Islet precursor cell (in vitro differentiated cells): ENCODE measurements at regions not wholly inside any gene's neighbourhood (a gene's known extent, or its start where the extent isn't known, plus 50 kb on each side); places are given as distances from the start of the nearest gene placed in this dataset.
"Not testable (repeated sequence)": the region's sequence is repeated elsewhere in the genome, so short reads cannot be mapped to it uniquely, and the experiment has no call there.

Experiments used
- DNase-seq: peaks from one replicate; pipeline ENCODE4 v3.0.0-alpha.2; 2018

DNA sequence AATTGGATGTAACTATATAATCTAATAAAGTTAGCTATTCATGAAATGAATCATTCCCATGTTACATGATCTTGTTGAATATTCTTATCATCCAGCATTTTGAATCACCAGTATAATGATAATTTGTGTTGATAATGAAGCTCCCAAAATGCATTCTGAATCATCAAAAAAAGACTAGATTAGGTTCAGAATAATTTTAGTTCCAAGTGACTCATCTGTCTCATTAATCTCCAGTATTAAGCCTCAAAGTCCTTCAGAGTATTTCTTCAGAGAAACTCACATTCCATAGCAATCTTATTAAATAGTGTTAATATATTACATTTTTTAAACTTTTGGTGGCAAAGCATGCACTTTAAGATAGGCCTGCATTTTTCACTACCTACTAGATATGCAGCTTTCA, 207.5 kb downstream of the SLITRK5 start:
- no peak for DNase-seq

DNA sequence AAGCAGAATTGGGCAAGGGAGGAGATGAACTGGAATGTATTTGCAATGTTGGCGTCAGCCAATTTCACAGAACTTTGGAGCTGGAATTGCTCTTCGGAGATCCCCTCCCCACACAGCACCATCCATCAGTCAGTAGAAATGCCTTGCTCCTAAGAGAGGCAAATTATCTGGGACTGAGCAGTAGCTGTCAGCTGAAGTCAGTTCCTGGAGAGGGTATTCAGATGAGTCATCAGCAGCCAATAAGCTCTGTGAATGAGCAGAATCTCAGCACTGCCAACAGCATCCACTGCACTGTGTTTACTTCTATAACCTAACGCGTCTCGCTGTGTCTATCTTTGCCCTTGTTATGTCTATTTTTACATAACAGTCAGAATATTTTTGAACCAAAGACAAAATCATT, 213.7 kb downstream of the SLITRK5 start:
- peak; percentile 87 for DNase-seq

DNA sequence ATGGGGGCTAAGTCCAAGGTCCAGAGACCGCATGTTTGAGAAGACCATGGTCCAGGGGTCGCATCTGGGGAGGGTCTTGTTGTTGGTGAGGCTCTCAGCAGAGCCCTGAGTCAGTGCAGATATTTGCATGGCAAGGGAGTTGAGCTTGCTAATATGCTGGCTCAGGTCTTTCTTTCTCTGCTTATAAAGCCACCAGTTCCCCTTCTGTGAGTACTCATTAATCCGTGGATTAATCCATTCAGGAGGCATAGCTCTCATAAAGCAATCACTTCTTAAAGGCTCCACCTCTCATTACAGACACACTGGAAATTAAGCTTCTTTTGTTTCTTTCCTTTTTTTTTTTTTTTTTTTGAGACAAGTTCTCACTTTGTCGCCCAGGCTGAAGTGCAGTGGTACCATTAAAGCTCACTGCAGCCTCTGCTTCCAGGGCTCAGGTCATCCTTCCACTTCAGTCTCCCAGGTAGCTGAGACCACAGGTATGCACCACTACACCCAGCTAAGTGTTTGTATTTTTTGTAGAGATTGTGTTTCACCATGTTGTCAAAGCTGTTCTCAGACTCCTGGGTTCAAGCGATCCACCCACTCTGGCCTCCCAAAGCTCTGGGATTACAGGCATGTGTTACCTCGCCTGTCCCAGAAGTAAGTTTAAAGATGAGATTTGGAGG, 216.4 kb downstream of the SLITRK5 start:
- DNase-seq, result no peak

DNA sequence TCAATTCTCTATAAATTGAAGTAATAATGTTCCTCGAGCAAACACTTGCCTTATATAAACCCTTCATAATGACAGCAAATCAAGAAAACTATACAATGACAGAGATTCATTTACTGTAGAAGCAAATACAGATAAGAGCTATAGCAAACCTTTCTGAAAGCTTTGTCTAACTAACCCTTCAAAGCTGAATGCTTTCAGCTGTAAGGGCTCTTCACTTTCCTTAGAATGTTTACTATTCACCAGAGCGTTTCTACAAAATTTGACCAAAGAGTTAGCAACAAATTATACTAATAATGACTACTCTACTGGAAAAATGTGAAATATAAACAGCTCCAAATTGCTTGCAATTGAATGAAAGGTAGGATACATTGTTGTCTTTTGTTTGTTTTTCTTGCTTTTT, 218.1 kb downstream of the SLITRK5 start:
- DNase-seq, result no peak

DNA sequence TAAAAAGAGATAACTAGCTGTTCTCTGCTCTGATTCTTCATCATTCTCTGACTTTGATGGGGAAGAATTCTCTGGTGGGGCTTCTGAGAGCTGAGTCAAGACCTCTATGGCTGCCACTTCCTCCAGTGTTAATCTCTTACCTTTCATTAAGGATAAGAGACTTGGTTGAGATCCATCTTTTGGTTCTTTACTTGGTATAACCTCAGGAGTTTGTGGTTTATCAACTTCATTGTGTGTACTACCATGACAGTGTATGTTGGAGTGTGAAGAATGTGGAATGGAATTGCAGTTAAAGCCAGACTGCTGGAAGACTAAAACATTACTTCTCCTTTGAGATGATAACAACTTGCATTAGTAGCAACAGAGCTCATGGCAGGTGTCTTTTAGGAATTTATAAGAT, 222.0 kb downstream of the SLITRK5 start:
- no peak for DNase-seq

DNA sequence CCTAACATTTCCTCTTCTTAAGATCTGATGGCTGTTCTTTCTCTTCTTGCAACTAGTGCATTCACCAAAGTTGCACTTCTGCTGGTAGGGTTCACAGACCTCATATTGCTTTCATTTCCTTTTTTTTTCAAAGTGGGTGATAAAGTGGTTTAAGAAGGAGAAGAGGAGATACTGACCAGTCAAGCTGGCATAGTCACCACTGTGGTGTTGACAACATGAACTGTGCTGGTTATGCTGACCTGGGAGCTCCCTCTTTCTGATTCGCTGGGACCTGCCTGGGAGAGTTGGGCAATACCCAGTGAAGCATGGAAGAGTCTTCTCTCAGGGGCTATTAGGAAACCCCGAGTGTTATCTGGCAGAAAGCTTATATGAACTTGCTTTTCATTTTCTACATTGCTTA, 222.9 kb downstream of the SLITRK5 start:
- no peak for DNase-seq

DNA sequence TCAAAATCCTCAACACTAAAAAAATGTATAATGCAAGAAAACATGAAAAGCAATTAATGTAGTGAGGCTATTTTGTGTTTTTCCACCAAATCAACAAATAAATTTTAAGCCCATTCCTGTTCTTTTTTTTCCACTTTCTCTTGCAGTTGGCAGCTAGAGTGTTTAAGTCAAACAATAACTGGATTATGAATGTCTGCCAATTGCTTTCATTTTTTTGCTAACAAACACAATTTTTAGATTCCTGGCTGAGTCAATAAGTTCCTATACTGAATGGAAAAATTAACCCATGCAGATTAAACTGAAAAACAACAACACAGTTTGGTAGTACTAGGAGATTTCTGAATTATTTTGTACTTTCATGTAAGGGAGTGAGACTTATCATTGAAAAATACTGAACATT, 232.4 kb downstream of the SLITRK5 start:
- no peak for DNase-seq

DNA sequence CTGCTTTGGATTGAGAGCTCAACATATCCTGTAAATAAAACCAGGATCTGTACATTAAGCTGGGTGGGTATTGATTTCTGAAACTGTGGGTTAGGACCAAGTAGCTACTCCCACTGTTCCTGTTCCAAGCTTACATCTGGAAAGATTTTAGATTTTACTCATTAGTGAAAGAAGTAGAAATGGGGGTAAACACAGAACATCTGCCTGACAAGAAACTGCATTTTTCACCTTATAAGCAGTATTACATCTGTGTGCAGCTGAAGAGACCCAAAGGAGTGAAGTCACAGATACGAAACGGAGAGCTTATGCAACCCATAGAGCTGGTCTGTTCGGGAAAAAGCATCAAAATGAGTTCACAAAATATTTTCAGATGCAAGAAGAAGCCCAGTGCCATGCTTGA, 235.2 kb downstream of the SLITRK5 start:
- DNase-seq, result no peak

DNA sequence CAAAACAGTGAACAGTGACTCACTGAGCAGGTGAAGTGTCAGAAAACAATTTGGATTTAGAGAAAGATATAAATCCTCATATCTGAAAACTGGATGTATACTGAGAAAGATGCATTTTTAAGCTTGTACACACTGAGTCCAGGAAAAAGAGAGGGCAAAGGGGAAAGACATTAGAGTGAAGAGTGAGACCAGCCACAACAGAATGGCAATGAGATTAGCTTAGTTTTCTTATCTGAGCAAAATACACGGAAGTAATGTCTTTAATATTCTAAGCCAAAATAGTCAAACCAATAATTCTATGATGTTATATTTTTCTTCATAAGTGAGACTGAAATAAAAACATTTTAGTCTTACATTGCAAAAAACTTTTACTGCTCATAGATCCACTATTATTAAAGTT, 236.0 kb downstream of the SLITRK5 start:
- DNase-seq, result no peak

DNA sequence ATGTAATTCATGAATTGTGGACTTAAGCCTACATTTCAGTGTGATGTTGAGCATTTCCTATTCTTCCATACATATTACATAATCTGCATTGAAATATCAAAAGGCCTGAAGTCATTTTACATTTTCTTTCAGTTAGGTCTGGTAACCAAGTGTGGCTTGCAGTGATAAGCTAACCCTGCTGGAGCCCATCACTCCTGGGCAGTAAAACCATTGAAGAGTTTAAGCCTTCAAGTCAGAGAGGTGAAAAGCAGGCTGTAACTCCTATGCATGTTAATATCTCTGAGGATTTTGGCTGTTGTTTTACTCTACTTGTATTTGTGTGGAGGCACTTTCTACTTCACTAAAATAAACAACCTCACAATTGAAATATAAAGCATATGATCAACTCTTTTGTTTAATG, 248.8 kb downstream of the SLITRK5 start:
- DNase-seq, result no peak

DNA sequence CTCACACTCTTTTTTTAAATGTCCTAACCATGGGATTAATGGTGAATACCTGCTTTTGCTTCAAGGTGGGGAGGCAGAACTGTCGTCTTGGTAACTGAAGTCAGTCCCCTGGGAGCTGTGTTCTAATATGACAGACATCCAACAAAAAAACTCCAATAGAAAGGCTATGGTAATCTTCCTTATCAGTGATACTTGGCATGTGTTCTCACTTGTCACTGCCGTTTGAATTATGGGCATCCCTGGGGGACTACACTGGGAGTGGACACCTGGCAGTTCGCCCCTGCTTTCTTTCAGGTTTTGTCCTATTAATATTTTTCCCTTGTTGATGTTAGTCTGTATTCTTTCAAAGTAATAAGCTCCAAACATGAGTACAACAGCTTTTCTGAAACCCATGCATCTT, 252.6 kb downstream of the SLITRK5 start:
- DNase-seq, result no peak

DNA sequence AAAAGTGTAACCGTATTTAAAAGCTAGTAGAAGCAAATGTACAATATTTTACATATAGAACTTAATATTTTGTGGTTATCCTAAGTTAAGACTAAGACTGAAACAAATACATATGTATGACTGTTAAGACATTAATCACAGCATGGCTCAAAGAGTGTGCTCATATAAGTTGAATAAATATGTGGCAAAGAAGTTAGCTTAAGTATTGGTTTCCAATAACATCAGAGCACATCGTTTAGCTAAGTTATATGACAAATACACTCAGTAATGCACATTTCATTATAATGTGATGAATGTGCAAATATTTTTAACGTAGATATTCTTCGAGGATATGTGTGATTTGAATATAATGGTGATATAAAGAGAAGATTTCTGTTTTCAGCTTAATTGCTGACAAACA, 253.8 kb downstream of the SLITRK5 start:
- no peak for DNase-seq

DNA sequence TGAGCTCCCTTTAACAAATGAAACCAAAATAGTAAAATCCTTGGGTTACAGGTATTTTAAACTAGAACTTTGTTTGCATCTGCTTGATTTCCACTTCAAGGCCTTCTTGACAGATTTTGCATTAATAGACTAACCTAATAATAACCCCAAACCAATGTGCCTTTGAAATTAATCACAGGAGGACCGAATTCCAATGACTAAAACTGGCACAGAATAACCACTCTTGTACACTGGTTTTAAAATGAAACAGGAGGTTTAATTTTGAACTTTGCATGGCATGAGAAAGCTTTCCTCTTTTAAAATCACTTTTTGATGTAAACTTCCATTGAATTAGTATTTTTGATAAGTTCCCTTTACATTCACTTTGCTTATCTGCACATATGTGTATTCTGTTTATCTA, 269.6 kb downstream of the SLITRK5 start:
- DNase-seq, result no peak

DNA sequence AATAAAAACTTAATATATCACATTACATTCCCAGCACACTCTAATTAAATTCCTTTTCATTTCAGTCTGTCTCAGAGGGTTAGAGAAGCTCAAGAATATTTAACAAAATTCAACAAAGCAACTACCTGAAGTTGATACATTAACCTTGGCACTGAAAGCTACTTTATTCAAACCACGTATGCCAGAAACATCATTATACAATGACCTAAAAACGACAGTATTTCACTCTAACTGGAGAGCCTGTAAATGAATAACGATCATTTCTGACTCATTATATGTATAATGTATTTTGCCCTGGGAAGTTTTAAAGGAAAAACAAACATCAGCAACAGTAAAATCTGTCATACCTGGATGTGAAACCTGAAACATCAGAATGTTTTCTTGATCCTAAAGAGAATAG, 270.1 kb downstream of the SLITRK5 start:
- no peak for DNase-seq

DNA sequence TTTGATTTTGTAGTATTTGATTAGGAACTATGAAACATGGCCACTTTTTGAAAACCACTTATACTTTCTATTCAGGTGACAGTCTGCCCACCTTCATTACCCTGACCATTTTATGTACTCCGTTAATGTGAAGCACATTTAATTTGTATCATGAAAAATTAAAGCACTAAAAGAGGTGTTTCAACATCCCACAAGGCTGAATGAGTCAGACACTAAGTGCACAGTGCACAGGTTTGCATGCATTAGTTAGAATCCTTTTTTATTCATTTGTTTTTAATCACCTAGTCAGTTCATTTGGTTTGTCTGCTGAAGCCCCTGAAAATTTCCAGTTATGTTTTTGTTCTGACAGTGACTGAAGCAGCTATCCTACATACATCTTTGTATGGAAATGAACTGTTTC, 271.0 kb downstream of the SLITRK5 start:
- DNase-seq, result no peak

DNA sequence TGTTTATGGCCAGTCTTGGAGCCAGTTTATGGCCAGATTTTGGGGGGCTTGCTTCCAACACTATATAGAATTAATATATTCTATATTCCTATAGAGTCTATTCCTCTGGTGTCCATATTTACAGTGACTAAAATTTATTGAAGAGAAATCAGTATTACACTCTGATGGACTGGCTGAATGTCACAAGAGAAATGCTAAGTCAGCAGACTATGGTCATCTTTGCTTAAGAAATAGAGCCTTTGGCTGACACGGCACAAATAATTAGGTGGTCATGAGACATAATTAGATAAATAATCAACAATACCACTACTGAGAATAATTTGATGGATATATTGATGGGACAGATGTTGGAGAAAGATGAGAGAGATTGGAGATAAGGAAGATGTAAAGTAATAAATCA, 272.9 kb downstream of the SLITRK5 start:
- DNase-seq, result no peak

DNA sequence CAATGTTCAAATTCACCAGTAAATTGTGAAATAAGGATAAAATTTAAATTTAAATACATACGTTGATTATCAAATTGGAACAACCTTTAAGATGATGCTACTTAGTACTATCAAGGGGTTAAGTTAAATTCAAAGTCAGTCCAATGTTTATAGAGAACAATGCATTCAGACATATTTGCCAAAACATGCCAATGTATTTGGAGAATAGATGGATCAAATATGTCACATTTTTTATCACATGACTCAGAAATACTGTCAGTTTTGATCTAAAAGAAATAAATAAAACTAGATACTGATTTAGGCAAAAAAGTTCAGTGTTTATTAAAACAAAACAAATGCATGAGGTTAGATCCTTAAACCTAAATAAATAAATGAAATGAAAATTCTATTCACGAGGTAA, 281.2 kb downstream of the SLITRK5 start:
- DNase-seq, result no peak

DNA sequence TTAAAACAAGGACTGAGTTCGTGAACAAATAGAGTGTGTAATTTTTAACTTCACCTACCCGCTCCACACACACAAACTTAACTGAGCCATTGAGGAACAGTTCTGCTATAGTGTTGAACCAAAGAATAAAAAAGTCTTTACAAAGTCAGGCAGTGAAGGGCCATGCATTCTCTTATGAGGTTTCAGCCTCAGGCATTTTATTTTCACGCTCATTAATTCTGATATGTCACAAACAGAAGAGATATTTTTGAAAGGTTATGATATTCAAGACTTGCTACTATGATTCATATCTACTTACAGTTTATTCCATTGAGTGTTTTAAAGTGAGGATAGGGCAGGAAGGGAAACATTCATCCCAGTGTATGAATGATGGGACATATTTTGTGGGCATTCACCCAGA, 282.2 kb downstream of the SLITRK5 start:
- DNase-seq, result no peak

DNA sequence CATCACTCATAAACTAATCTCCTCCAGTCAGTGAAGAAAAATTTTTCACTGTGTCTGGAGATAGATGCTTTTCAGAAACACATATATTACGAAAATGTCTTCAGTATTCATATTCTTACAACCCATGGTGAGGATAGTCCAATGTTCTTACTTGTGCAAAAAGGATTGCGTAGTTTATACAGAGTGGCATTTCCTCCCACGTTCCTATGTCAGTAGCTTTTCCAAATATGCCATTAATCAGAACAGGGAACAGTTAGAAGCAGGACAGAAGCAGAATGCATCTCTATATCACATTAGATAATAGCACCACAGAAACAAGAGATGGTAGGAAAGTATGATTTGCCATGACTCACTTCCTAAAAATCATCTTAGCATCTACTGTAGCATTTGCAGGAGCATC, 282.9 kb downstream of the SLITRK5 start:
- DNase-seq, result no peak

DNA sequence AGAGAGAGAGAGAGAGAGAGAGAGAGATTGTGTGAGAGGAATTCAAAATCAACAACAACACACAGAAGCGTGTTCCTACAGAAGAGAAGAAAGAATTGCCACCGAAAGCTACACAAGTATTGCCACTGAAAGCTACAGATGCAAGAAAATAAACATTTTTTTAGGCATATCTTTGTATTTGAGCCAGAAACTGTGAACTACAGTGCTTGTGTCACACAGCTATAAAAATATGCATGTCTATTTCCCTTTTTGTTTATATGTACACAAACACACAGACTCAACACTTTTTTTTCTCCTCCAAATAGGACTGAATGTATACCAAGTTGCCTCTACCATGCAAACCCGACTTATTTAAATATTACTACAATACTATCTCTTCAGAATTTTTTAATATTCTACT, 290.4 kb downstream of the SLITRK5 start:
- no peak for DNase-seq

DNA sequence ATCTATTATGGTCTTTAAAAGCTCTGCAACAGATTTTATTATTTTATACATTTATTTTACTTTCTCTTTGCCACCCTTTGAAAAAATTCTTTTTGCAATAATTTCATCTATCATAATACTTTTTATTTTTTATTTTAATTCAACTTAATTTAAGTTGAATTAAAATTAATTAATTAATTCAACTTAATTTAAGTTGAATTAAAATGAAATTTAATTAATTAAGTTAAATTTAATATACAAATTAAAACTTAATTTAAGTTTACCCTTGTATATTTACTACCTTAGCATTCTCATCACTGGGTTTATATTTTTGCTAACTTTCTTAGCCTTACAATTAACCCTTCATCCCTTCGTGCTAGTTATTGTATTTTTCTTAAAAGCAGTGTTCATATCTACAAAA, 301.4 kb downstream of the SLITRK5 start:
- no peak for DNase-seq

DNA sequence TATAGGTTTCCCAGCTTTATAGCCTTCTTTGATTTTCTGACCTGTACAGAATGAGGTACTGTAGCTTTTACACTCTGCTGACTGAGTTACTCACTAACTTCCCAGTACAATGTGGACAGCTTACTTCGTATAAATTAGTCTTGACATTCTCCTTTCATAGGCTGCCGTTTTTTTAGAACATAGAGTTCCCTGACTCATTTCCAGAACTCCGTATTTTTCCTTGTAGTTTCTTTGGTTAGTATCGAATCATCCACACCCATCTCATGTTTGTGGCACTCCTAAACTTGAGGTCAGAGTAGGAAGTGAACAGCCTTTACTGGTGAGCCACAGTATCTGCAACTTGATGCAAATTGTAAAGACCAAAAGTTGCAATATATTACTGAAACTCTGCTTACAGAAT, 303.9 kb downstream of the SLITRK5 start:
- no peak for DNase-seq

DNA sequence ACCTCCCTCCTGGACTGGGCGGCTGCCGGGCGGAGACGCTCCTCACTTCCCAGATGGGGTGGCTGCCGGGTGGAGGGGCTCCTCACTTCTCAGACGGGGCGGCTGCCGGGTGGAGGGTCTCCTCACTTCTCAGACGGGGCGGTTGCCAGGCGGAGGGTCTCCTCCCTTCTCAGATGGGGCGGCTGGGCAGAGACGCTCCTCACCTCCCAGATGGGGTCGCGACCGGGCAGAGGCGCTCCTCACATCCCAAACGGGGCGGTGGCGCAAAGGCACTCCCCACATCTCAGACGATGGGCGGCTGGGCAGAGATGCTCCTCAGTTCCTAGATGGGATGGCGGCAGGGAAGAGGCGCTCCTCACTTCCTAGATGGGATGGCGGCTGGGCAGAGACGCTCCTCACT, 305.5 kb downstream of the SLITRK5 start:
- DNase-seq, result not testable (repeated sequence)

DNA sequence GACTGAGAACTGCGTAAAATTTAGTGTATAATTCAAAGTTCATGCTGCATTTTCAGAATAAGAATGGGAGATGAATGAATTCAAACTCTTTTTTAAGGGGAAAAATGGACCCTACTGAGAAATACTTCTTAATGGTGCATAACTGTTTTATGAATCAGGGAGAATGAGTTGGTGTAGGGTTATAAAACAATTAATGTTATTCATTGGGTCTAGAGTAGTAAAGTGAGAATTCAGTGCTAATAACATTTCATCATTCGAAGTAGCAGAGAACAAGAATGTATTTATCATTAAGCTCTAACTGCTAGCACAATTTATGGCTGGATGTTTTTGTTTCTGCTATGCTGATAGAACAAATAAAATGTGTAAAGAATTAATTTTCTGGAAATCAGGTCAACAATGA, 310.2 kb downstream of the SLITRK5 start:
- DNase-seq, result no peak

DNA sequence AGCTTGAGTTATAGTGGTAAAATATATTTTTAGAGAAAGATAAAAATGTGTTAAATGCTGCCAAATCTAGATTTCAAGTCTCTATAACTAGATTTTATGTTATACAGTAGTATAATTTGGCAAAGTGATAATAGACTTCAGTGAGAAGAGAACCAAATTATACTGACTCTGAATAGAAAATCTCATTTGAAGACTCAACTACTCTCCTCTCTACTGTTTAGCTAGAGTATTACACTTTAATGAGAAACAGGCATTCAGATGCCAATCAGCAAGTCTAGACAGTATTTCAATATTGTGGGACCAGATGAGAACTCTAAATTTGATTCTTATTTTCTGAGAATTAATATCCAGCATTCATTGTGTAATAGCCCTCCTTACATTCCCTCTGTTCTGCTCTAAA, 311.2 kb downstream of the SLITRK5 start:
- DNase-seq, result no peak
